Neural progenitor cell (in vitro differentiated cells): ENCODE measurements at regions not wholly inside any gene's neighbourhood (a gene's known extent, or its start where the extent isn't known, plus 50 kb on each side); places are given as distances from the start of the nearest gene placed in this dataset.

ENCODE experiments used
- CTCF ChIP-seq: fragments of 200-600 bp; sonication (generic); IDR thresholded peaks from 2 replicates; pipeline ENCODE4 v1.5.1; 2017; ENCODE audit warnings: antibody characterized with exemption, mild to moderate bottlenecking
- EZH2 ChIP-seq: fragments of 200-600 bp; sonication (generic); IDR thresholded peaks from 2 replicates; pipeline ENCODE4 v1.6.1; 2017; ENCODE audit warnings: antibody characterized with exemption, mild to moderate bottlenecking, moderate library complexity
- EZH2phosphoT487 ChIP-seq: fragments of 200-600 bp; sonication (generic); IDR thresholded peaks from 2 replicates; pipeline ENCODE4 v1.6.1; 2017; ENCODE audit warnings: antibody characterized with exemption

DNA sequence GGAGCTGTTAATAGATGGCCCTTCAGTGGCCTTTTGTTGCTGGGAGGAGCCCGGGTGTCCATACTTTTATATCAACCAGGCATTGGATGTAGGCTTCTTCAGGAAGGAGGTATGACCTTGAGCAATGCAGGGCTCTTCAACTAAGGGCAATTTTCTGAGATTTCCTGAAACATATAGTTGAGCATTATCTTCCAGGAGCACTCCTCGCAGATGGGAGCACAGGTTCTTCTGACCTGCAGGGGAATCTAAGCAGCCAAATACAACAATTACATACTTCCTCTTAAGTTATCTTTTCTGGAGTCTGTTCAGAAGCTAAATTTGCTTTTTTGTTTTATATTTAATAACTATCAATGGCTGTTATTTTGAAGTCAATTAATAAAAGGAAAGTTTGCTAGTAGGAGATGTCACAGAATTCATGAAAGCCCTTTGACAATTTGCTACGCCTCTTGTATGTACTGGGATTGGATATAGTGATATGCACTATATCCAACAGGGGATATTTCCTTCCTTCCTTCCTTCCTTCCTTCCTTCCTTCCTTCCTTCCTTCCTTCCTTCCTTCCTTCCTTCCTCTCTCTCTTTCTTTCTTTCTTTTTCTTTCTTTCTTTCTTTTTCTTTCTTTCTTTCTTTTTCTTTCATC lies 422.6 kb upstream of the NEGR1 start:
- TF ChIP-seq CTCF (no peak), EZH2 (no peak), EZH2phosphoT487 (no peak)
